HEK293 (cell line): ENCODE measurements at regions not wholly inside any gene's neighbourhood (a gene's known extent, or its start where the extent isn't known, plus 50 kb on each side); places are given as distances from the start of the nearest gene placed in this dataset.

Experiments
- CTCF ChIA-PET: fragments of 350-600 bp; formaldehyde crosslinking; extraction: SDS; loops from one replicate; lab custom pipeline; 2021; ENCODE audit warnings: antibody characterized with exemption; lab: Yijun Ruan, JAX
- POLR2A ChIA-PET: fragments of 300-600 bp; formaldehyde crosslinking; extraction: SDS; loops from one replicate; lab custom pipeline; 2020; ENCODE audit warnings: antibody characterized with exemption, inconsistent platforms; lab: Yijun Ruan, JAX
- H3K27ac ChIP-seq: fragments of 200-500 bp; sonication (Bioruptor generic); 2 replicates; pipeline ENCODE4 v1.5.1; 2014; ENCODE audit warnings: low read depth, low read length, control low read depth, inconsistent platforms; ENCODE audit errors: extremely low read depth
- H3K36me3 ChIP-seq, 2 experiments: fragments of 200-500 bp in 1 of 2; sonication (Bioruptor generic) in 1 of 2; 1 replicate in 1 of 2; 2 replicates in 1 of 2; pipeline ENCODE4 v1.5.1; 2014 to 2017; ENCODE audit warnings: inconsistent platforms in 2 of 2, low read length in 2 of 2; ENCODE audit not compliant: control insufficient read depth in 2 of 2, insufficient read depth in 1 of 2
- H3K4me1 ChIP-seq: fragments of 200-500 bp; sonication (Bioruptor generic); 2 replicates; pipeline ENCODE4 v1.5.1; 2014; ENCODE audit warnings: mild to moderate bottlenecking, low read length, inconsistent platforms; ENCODE audit not compliant: control insufficient read depth, insufficient read depth
- H3K4me3 ChIP-seq: 2 replicates; pipeline ENCODE4 v1.5.1; 2011; ENCODE audit warnings: low read depth, mild to moderate bottlenecking, control low read depth, low read length, moderate library complexity
- H3K9me3 ChIP-seq: fragments of 200-500 bp; sonication (Bioruptor generic); 2 replicates; pipeline ENCODE4 v1.5.1; 2014; ENCODE audit warnings: low read depth, low read length, inconsistent platforms; ENCODE audit not compliant: control insufficient read depth, insufficient read depth
- GFI1B ChIP-seq: fragments of 450-650 bp; formaldehyde crosslinking; IDR thresholded peaks from 2 replicates; pipeline ENCODE4 v1.5.1; 2016; ENCODE audit warnings: missing biosample characterization, missing genetic modification characterization
- SALL2 ChIP-seq: fragments of 450-650 bp; formaldehyde crosslinking; IDR thresholded peaks from 2 replicates; pipeline ENCODE4 v1.5.0; 2017; ENCODE audit warnings: missing biosample characterization, mild to moderate bottlenecking, missing genetic modification characterization, borderline replicate concordance
- ZBTB21 ChIP-seq: fragments of 450-650 bp; formaldehyde crosslinking; IDR thresholded peaks from 2 replicates; pipeline ENCODE4 v1.5.1; 2017; ENCODE audit warnings: missing biosample characterization, missing genetic modification characterization
- ZNF211 ChIP-seq: fragments of 450-650 bp; formaldehyde crosslinking; IDR thresholded peaks from 2 replicates; pipeline ENCODE4 v1.5.1; 2016; ENCODE audit warnings: low read depth, missing biosample characterization, missing genetic modification characterization
- ZNF394 ChIP-seq: fragments of 450-650 bp; formaldehyde crosslinking; IDR thresholded peaks from 2 replicates; pipeline ENCODE4 v1.5.1; 2016; ENCODE audit warnings: missing biosample characterization, missing genetic modification characterization, mild to moderate bottlenecking, moderate library complexity, borderline replicate concordance
- ZNF610 ChIP-seq: fragments of 450-650 bp; formaldehyde crosslinking; IDR thresholded peaks from 2 replicates; pipeline ENCODE4 v1.5.1; 2016; ENCODE audit warnings: missing biosample characterization, missing genetic modification characterization, borderline replicate concordance
- ZNF626 ChIP-seq: fragments of 450-650 bp; sonication (Bioruptor Pico); formaldehyde crosslinking; IDR thresholded peaks from 2 replicates; pipeline ENCODE4 v1.5.1; 2018; ENCODE audit warnings: missing biosample characterization, missing genetic modification characterization, inconsistent platforms
- ZSCAN23 ChIP-seq: fragments of 450-650 bp; formaldehyde crosslinking; IDR thresholded peaks from 2 replicates; pipeline ENCODE4 v1.5.1; 2016; ENCODE audit warnings: missing biosample characterization, missing genetic modification characterization
- TF ChIP-seq, protein P1 (sequence below): fragments of 450-650 bp; formaldehyde crosslinking; IDR thresholded peaks from 2 replicates; pipeline ENCODE4 v1.5.1; 2016; ENCODE audit warnings: missing biosample characterization, missing genetic modification characterization
- TF ChIP-seq, protein P2 (sequence below): fragments of 450-650 bp; formaldehyde crosslinking; IDR thresholded peaks from 2 replicates; pipeline ENCODE4 v1.5.1; 2016; ENCODE audit warnings: missing biosample characterization, missing genetic modification characterization
- TF ChIP-seq, protein P3 (sequence below): fragments of 450-650 bp; formaldehyde crosslinking; IDR thresholded peaks from 2 replicates; pipeline ENCODE4 v1.5.1; 2016; ENCODE audit warnings: missing biosample characterization, missing genetic modification characterization
- TF ChIP-seq, protein P4 (sequence below): fragments of 450-650 bp; formaldehyde crosslinking; IDR thresholded peaks from 2 replicates; pipeline ENCODE4 v1.5.1; 2016; ENCODE audit warnings: missing biosample characterization, missing genetic modification characterization

DNA sequence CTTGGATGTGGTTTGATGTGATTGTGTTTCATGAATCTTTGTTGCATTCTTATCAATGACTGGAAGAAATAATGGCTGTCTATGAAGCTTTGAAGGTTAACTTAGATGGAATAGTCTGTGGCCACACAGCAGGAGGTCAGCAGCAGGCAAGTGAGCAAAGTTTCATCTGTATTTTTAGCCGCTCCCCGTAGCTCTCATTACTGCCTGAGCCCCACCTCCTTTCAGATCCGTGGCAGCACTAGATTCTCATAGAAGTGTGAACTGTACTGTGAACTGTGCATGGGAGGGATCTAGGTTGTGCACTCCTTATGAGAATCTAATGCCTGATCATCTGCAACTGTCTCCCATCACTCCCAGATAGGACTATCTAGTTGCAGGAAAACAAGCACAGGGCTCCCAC is 660.2 kb downstream of the EPHA7 start:
- no peak overlapping the region for H3K4me3 ChIP-seq
- POLR2A ChIA-PET: no interaction called here
- CTCF ChIA-PET: no interaction called here
- no peaks in the 10 kb centered on the region for H3K36me3 ChIP-seq
- TF ChIP-seq ZNF610 (tag by site-specific recombination): peak; percentile 85; the same call in 1 of the 2 replicates
- TF ChIP-seq, protein P1, sequence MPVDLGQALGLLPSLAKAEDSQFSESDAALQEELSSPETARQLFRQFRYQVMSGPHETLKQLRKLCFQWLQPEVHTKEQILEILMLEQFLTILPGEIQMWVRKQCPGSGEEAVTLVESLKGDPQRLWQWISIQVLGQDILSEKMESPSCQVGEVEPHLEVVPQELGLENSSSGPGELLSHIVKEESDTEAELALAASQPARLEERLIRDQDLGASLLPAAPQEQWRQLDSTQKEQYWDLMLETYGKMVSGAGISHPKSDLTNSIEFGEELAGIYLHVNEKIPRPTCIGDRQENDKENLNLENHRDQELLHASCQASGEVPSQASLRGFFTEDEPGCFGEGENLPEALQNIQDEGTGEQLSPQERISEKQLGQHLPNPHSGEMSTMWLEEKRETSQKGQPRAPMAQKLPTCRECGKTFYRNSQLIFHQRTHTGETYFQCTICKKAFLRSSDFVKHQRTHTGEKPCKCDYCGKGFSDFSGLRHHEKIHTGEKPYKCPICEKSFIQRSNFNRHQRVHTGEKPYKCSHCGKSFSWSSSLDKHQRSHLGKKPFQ (tag by site-specific recombination): peak; percentile 81
- TF ChIP-seq, protein P2, sequence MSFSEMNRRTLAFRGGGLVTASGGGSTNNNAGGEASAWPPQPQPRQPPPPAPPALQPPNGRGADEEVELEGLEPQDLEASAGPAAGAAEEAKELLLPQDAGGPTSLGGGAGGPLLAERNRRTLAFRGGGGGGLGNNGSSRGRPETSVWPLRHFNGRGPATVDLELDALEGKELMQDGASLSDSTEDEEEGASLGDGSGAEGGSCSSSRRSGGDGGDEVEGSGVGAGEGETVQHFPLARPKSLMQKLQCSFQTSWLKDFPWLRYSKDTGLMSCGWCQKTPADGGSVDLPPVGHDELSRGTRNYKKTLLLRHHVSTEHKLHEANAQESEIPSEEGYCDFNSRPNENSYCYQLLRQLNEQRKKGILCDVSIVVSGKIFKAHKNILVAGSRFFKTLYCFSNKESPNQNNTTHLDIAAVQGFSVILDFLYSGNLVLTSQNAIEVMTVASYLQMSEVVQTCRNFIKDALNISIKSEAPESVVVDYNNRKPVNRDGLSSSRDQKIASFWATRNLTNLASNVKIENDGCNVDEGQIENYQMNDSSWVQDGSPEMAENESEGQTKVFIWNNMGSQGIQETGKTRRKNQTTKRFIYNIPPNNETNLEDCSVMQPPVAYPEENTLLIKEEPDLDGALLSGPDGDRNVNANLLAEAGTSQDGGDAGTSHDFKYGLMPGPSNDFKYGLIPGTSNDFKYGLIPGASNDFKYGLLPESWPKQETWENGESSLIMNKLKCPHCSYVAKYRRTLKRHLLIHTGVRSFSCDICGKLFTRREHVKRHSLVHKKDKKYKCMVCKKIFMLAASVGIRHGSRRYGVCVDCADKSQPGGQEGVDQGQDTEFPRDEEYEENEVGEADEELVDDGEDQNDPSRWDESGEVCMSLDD: no peak
- H3K4me1 ChIP-seq: no peaks in the 10 kb centered on the region
- no peak overlapping the region for H3K27ac ChIP-seq
- no peaks in the 10 kb centered on the region for H3K9me3 ChIP-seq

DNA sequence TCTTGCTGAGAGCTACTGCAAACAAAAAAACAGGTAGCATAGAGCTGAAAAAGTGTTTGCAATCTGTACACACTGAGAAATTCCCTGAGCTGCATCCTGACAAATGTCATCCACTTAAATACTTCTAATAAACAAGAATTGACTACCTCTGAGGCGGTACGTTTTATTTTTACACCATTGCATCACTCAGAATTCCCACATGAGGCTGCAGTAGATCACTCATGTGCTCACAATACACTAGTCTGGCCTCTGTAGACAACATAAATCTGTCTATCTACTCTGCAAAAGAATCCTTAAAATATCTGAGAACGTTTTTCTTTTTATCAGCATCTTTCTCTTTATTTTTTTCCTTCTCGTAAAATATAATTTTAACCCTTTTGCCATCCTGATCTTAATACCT is 661.4 kb downstream of the EPHA7 start:
- Histone ChIP-seq H3K36me3 (no peaks in the 10 kb centered on the region), H3K4me3 (no peak overlapping the region), H3K27ac (no peak overlapping the region), H3K9me3 (no peaks in the 10 kb centered on the region), H3K4me1 (no peaks in the 10 kb centered on the region)
- POLR2A ChIA-PET: no interaction called here
- no peak for TF ChIP-seq ZNF626
- no peak for TF ChIP-seq ZNF211
- CTCF ChIA-PET: interaction anchor here (0.7 kb wide), 3 partner anchors 682 to 1098 kb away, joined by 4 read pairs; no protein-coding TSS in a partner anchor

DNA sequence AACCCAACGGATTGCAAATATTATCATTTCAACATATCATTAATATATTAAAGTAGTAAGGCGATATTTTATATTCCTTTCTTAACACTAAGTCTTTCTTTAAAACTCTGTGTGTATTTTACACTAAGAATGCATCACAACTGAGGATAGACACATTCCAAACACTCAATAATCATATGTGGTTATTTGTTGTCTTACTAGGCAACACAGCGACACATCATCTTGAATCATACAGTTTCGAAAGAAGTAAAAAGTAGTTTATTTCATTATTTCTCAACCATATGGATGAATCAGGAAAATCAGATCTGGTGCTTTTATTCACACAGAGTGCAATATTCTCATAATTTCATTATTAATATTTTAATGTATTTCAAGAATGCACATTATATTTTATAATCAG is 662.4 kb downstream of the EPHA7 start:
- TF ChIP-seq ZSCAN23 (tag by site-specific recombination): no peak
- TF ChIP-seq ZNF394 (tag by site-specific recombination): no peak
- no peak for TF ChIP-seq ZBTB21
- TF ChIP-seq SALL2 (tag by site-specific recombination): no peak
- TF ChIP-seq GFI1B: no peak
- TF ChIP-seq, protein P3, sequence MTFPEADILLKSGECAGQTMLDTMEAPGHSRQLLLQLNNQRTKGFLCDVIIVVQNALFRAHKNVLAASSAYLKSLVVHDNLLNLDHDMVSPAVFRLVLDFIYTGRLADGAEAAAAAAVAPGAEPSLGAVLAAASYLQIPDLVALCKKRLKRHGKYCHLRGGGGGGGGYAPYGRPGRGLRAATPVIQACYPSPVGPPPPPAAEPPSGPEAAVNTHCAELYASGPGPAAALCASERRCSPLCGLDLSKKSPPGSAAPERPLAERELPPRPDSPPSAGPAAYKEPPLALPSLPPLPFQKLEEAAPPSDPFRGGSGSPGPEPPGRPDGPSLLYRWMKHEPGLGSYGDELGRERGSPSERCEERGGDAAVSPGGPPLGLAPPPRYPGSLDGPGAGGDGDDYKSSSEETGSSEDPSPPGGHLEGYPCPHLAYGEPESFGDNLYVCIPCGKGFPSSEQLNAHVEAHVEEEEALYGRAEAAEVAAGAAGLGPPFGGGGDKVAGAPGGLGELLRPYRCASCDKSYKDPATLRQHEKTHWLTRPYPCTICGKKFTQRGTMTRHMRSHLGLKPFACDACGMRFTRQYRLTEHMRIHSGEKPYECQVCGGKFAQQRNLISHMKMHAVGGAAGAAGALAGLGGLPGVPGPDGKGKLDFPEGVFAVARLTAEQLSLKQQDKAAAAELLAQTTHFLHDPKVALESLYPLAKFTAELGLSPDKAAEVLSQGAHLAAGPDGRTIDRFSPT (tag by site-specific recombination): no peak
- TF ChIP-seq, protein P4, sequence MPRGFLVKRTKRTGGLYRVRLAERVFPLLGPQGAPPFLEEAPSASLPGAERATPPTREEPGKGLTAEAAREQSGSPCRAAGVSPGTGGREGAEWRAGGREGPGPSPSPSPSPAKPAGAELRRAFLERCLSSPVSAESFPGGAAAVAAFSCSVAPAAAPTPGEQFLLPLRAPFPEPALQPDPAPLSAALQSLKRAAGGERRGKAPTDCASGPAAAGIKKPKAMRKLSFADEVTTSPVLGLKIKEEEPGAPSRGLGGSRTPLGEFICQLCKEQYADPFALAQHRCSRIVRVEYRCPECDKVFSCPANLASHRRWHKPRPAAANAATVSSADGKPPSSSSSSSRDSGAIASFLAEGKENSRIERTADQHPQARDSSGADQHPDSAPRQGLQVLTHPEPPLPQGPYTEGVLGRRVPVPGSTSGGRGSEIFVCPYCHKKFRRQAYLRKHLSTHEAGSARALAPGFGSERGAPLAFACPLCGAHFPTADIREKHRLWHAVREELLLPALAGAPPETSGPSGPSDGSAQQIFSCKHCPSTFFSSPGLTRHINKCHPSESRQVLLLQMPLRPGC (tag by site-specific recombination): no peak
- TF ChIP-seq, all 188 proteins: peak for 0
- H3K4me1 ChIP-seq: no peaks in the 10 kb centered on the region
- ChIA-PET POLR2A (no interaction called here), CTCF (interaction anchor here (0.7 kb wide), 1 partner anchor 12 kb away, joined by 3 read pairs; no protein-coding TSS in a partner anchor)
- no peaks in the 10 kb centered on the region for H3K9me3 ChIP-seq
- no peaks in the 10 kb centered on the region for H3K36me3 ChIP-seq
- H3K4me3 ChIP-seq: no peak overlapping the region
- H3K27ac ChIP-seq: no peak overlapping the region
